HEK293 (cell line): ENCODE measurements at regions not wholly inside any gene's neighbourhood (a gene's known extent, or its start where the extent isn't known, plus 50 kb on each side); places are given as distances from the start of the nearest gene placed in this dataset.

Experiments used
- CTCF ChIA-PET: fragments of 350-600 bp; formaldehyde crosslinking; extraction: SDS; loops from one replicate; lab custom pipeline; 2021; ENCODE audit warnings: antibody characterized with exemption; lab: Yijun Ruan, JAX
- POLR2A ChIA-PET: fragments of 300-600 bp; formaldehyde crosslinking; extraction: SDS; loops from one replicate; lab custom pipeline; 2020; ENCODE audit warnings: antibody characterized with exemption, inconsistent platforms; lab: Yijun Ruan, JAX
- H3K27ac ChIP-seq: fragments of 200-500 bp; sonication (Bioruptor generic); 2 replicates; pipeline ENCODE4 v1.5.1; 2014; ENCODE audit warnings: low read depth, low read length, control low read depth, inconsistent platforms; ENCODE audit errors: extremely low read depth
- H3K36me3 ChIP-seq, 2 experiments: fragments of 200-500 bp in 1 of 2; sonication (Bioruptor generic) in 1 of 2; 1 replicate in 1 of 2; 2 replicates in 1 of 2; pipeline ENCODE4 v1.5.1; 2014 to 2017; ENCODE audit warnings: inconsistent platforms in 2 of 2, low read length in 2 of 2; ENCODE audit not compliant: control insufficient read depth in 2 of 2, insufficient read depth in 1 of 2
- H3K4me1 ChIP-seq: fragments of 200-500 bp; sonication (Bioruptor generic); 2 replicates; pipeline ENCODE4 v1.5.1; 2014; ENCODE audit warnings: mild to moderate bottlenecking, low read length, inconsistent platforms; ENCODE audit not compliant: control insufficient read depth, insufficient read depth
- H3K4me3 ChIP-seq: 2 replicates; pipeline ENCODE4 v1.5.1; 2011; ENCODE audit warnings: low read depth, mild to moderate bottlenecking, control low read depth, low read length, moderate library complexity
- H3K9me3 ChIP-seq: fragments of 200-500 bp; sonication (Bioruptor generic); 2 replicates; pipeline ENCODE4 v1.5.1; 2014; ENCODE audit warnings: low read depth, low read length, inconsistent platforms; ENCODE audit not compliant: control insufficient read depth, insufficient read depth
- BCL11A ChIP-seq: fragments of 450-650 bp; formaldehyde crosslinking; IDR thresholded peaks from 2 replicates; pipeline ENCODE4 v1.5.1; 2016; ENCODE audit warnings: low read depth, missing biosample characterization, missing genetic modification characterization
- FEZF1 ChIP-seq: fragments of 450-650 bp; formaldehyde crosslinking; IDR thresholded peaks from 2 replicates; pipeline ENCODE4 v1.5.1; 2016; ENCODE audit warnings: missing biosample characterization, missing genetic modification characterization
- HOXC10 ChIP-seq: sonication (generic); formaldehyde crosslinking; IDR thresholded peaks from 2 replicates; pipeline ENCODE4 v1.8.1; 2023; ENCODE audit warnings: mild to moderate bottlenecking, missing genetic modification reagents
- KLF16 ChIP-seq: fragments of 450-650 bp; formaldehyde crosslinking; IDR thresholded peaks from 2 replicates; pipeline ENCODE4 v1.5.1; 2017; ENCODE audit warnings: missing biosample characterization, missing genetic modification characterization
- KLF9 ChIP-seq: fragments of 450-650 bp; formaldehyde crosslinking; IDR thresholded peaks from 2 replicates; pipeline ENCODE4 v1.5.1; 2016; ENCODE audit warnings: missing biosample characterization, missing genetic modification characterization, low read depth
- PRDM1 ChIP-seq: fragments of 450-650 bp; formaldehyde crosslinking; IDR thresholded peaks from 2 replicates; pipeline ENCODE4; 2016; ENCODE audit warnings: missing biosample characterization, missing genetic modification characterization
- REPIN1 ChIP-seq: fragments of 450-650 bp; formaldehyde crosslinking; IDR thresholded peaks from 2 replicates; pipeline ENCODE4 v1.5.1; 2017; ENCODE audit warnings: missing biosample characterization, missing genetic modification characterization, low read depth
- SETDB1 ChIP-seq: IDR thresholded peaks from one replicate; pipeline ENCODE4 v1.6.1; 2017; ENCODE audit warnings: mild to moderate bottlenecking, low read length, moderate library complexity, mixed read lengths; ENCODE audit not compliant: insufficient read length
- SP2 ChIP-seq: fragments of 450-650 bp; formaldehyde crosslinking; IDR thresholded peaks from 2 replicates; pipeline ENCODE4 v1.5.1; 2016; ENCODE audit warnings: missing biosample characterization, missing genetic modification characterization
- ZNF112 ChIP-seq: fragments of 450-650 bp; formaldehyde crosslinking; IDR thresholded peaks from 2 replicates; pipeline ENCODE4 v1.5.0; 2017; ENCODE audit warnings: missing biosample characterization, missing genetic modification characterization
- ZNF114 ChIP-seq: fragments of 450-650 bp; formaldehyde crosslinking; IDR thresholded peaks from 2 replicates; pipeline ENCODE4 v1.5.0; 2017; ENCODE audit warnings: missing biosample characterization, missing genetic modification characterization
- ZNF138 ChIP-seq: fragments of 450-650 bp; formaldehyde crosslinking; IDR thresholded peaks from 2 replicates; pipeline ENCODE4 v1.5.1; 2016; ENCODE audit warnings: missing biosample characterization, missing genetic modification characterization, borderline replicate concordance
- ZNF184 ChIP-seq: fragments of 450-650 bp; IDR thresholded peaks from 2 replicates; pipeline ENCODE4 v1.5.1; 2018; ENCODE audit warnings: missing biosample characterization, mild to moderate bottlenecking, missing genetic modification characterization
- ZNF214 ChIP-seq: fragments of 450-650 bp; formaldehyde crosslinking; IDR thresholded peaks from 2 replicates; pipeline ENCODE4 v1.5.1; 2017; ENCODE audit warnings: missing biosample characterization, mild to moderate bottlenecking, missing genetic modification characterization, borderline replicate concordance
- ZNF239 ChIP-seq: fragments of 450-650 bp; formaldehyde crosslinking; IDR thresholded peaks from 2 replicates; pipeline ENCODE4 v1.5.1; 2016; ENCODE audit warnings: missing biosample characterization, missing genetic modification characterization
- ZNF341 ChIP-seq: fragments of 450-650 bp; formaldehyde crosslinking; IDR thresholded peaks from 2 replicates; pipeline ENCODE4; 2016; ENCODE audit warnings: low read depth, missing biosample characterization, missing genetic modification characterization
- ZNF394 ChIP-seq: fragments of 450-650 bp; formaldehyde crosslinking; IDR thresholded peaks from 2 replicates; pipeline ENCODE4 v1.5.1; 2016; ENCODE audit warnings: missing biosample characterization, missing genetic modification characterization, mild to moderate bottlenecking, moderate library complexity, borderline replicate concordance
- ZNF48 ChIP-seq: fragments of 450-650 bp; formaldehyde crosslinking; IDR thresholded peaks from 2 replicates; pipeline ENCODE4 v1.5.1; 2016; ENCODE audit warnings: missing biosample characterization, missing genetic modification characterization
- ZNF548 ChIP-seq: fragments of 450-650 bp; formaldehyde crosslinking; IDR thresholded peaks from 2 replicates; pipeline ENCODE4 v1.5.1; 2016; ENCODE audit warnings: missing biosample characterization, missing genetic modification characterization
- ZNF600 ChIP-seq: fragments of 450-650 bp; formaldehyde crosslinking; IDR thresholded peaks from 2 replicates; pipeline ENCODE4 v1.5.1; 2016; ENCODE audit warnings: missing biosample characterization, missing genetic modification characterization
- ZNF623 ChIP-seq: fragments of 450-650 bp; formaldehyde crosslinking; IDR thresholded peaks from 2 replicates; pipeline ENCODE4 v1.5.1; 2016; ENCODE audit warnings: missing biosample characterization, missing genetic modification characterization
- ZNF626 ChIP-seq: fragments of 450-650 bp; sonication (Bioruptor Pico); formaldehyde crosslinking; IDR thresholded peaks from 2 replicates; pipeline ENCODE4 v1.5.1; 2018; ENCODE audit warnings: missing biosample characterization, missing genetic modification characterization, inconsistent platforms
- ZNF830 ChIP-seq: fragments of 450-650 bp; IDR thresholded peaks from 2 replicates; pipeline ENCODE4 v1.5.0; 2018; ENCODE audit warnings: missing biosample characterization, missing genetic modification characterization, low read depth, mild to moderate bottlenecking, moderate library complexity
- ZNF843 ChIP-seq: fragments of 450-650 bp; formaldehyde crosslinking; IDR thresholded peaks from 2 replicates; pipeline ENCODE4 v1.5.1; 2016; ENCODE audit warnings: missing biosample characterization, missing genetic modification characterization
- ZSCAN23 ChIP-seq: fragments of 450-650 bp; formaldehyde crosslinking; IDR thresholded peaks from 2 replicates; pipeline ENCODE4 v1.5.1; 2016; ENCODE audit warnings: missing biosample characterization, missing genetic modification characterization
- ZSCAN30 ChIP-seq: fragments of 450-650 bp; IDR thresholded peaks from 2 replicates; pipeline ENCODE4 v1.5.1; 2018; ENCODE audit warnings: missing biosample characterization, mild to moderate bottlenecking, missing genetic modification characterization, moderate library complexity
- TF ChIP-seq, protein P1 (sequence below): fragments of 450-650 bp; formaldehyde crosslinking; IDR thresholded peaks from 2 replicates; pipeline ENCODE4 v1.5.1; 2016; ENCODE audit warnings: missing biosample characterization, missing genetic modification characterization
- TF ChIP-seq, protein P2 (sequence below): fragments of 450-650 bp; formaldehyde crosslinking; conservative IDR thresholded peaks from 2 replicates; pipeline ENCODE4 v1.5.1; 2016; ENCODE audit warnings: low read depth, missing biosample characterization, missing genetic modification characterization
- TF ChIP-seq, protein P3 (sequence below): fragments of 450-650 bp; formaldehyde crosslinking; IDR thresholded peaks from 2 replicates; pipeline ENCODE4 v1.5.1; 2016; ENCODE audit warnings: missing biosample characterization, missing genetic modification characterization

DNA sequence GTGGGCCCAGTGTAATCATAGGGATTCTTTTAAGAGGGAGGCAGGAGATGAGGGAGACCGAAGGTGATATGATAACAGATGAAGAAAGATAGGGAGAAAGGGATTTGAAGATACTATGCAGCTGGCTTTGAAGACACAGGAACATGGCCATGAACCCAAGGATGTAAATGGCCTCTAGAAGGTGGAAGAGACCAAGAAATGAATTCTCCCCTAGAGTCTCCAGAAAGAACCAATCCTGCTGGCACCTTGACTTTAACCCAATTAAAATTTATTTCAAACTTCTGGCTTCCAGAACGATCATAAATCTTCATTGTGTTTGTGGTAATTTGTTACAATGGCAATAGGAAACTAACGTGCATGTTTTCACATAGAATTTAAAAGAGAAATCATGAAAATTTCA is 95.0 kb upstream of the GORAB start:
- Histone ChIP-seq H3K36me3 (no peaks in the 10 kb centered on the region), H3K4me3 (no peak overlapping the region), H3K4me1 (no peaks in the 10 kb centered on the region), H3K27ac (no peak overlapping the region), H3K9me3 (no peaks in the 10 kb centered on the region)
- TF ChIP-seq, protein P1, sequence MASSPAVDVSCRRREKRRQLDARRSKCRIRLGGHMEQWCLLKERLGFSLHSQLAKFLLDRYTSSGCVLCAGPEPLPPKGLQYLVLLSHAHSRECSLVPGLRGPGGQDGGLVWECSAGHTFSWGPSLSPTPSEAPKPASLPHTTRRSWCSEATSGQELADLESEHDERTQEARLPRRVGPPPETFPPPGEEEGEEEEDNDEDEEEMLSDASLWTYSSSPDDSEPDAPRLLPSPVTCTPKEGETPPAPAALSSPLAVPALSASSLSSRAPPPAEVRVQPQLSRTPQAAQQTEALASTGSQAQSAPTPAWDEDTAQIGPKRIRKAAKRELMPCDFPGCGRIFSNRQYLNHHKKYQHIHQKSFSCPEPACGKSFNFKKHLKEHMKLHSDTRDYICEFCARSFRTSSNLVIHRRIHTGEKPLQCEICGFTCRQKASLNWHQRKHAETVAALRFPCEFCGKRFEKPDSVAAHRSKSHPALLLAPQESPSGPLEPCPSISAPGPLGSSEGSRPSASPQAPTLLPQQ (tag by site-specific recombination), result no peak
- TF ChIP-seq ZSCAN30 (no peak), ZSCAN23 (tag by site-specific recombination) (no peak), ZNF830 (tag by site-specific recombination) (no peak), SP2 (tag by site-specific recombination) (no peak)
- CTCF ChIA-PET, result no interaction called here
- POLR2A ChIA-PET, result no interaction called here

DNA sequence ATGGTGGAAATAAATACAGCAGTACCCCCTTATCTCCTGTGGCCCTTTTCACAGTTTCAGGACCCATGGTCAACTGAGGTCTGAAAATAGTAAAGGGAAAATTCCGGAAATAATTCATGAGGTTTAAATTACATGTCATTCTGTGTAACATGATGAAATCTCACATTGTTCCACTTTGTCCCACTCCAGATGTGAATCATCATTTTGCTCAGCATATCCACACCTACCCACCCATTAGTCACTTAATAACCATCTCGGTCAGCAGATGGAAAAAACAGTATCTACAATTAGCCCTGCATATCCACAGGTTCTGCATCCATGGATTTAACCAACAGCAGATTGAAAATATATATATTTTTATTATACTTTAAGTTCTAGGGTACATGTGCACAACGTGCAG is 86.9 kb upstream of the GORAB start:
- POLR2A ChIA-PET, result no interaction called here
- Histone ChIP-seq H3K4me1 (no peaks in the 10 kb centered on the region), H3K4me3 (no peak overlapping the region), H3K36me3 (no peaks in the 10 kb centered on the region), H3K9me3 (no peaks in the 10 kb centered on the region)
- CTCF ChIA-PET, result interaction anchor here (0.6 kb wide), 1 partner anchor 280 kb away, joined by 5 read pairs; no protein-coding TSS in a partner anchor
- TF ChIP-seq ZNF843, result no peak
- TF ChIP-seq REPIN1, result no peak
- no peak for TF ChIP-seq HOXC10 (CRISPR knock-in tag)
- no peak for TF ChIP-seq KLF9 (tag by site-specific recombination)
- TF ChIP-seq ZNF394 (tag by site-specific recombination), result no peak
- no peak for TF ChIP-seq BCL11A (tag by site-specific recombination)
- TF ChIP-seq ZNF600, result no peak
- TF ChIP-seq ZNF214 (tag by site-specific recombination), result no peak
- TF ChIP-seq, all 188 proteins: peak for 0
- no peak overlapping the region for H3K27ac ChIP-seq

DNA sequence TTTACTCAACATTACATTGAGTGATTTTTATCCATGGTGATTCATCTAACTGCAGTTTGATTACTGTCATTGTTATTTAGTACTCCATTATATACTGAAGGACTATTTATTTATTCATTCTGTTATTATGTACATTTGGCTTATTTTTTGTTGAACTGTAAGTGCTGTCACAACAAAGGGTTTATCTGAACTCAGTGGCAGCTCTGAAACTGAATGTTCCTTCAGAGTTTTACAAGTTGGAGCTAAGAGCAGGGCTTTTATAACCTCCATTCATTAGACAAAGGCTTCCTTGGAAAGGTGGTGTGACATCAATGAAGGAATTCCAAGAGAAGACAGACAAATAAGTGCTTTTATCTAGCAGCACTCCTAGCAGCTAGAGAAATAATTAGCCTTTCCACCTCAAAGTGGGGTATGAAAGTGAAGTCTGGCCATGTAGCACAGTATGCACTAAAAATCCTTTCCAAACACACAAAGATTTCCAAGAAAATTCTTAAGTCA is 83.3 kb upstream of the GORAB start:
- Histone ChIP-seq H3K4me1 (no peaks in the 10 kb centered on the region), H3K36me3 (no peaks in the 10 kb centered on the region), H3K9me3 (no peaks in the 10 kb centered on the region), H3K27ac (no peak overlapping the region), H3K4me3 (no peak overlapping the region)
- ChIA-PET CTCF (no interaction called here), POLR2A (no interaction called here)
- no peak for TF ChIP-seq ZNF623 (tag by site-specific recombination)
- no peak for TF ChIP-seq FEZF1 (tag by site-specific recombination)
- TF ChIP-seq PRDM1 (tag by site-specific recombination), result no peak
- TF ChIP-seq, protein P2, sequence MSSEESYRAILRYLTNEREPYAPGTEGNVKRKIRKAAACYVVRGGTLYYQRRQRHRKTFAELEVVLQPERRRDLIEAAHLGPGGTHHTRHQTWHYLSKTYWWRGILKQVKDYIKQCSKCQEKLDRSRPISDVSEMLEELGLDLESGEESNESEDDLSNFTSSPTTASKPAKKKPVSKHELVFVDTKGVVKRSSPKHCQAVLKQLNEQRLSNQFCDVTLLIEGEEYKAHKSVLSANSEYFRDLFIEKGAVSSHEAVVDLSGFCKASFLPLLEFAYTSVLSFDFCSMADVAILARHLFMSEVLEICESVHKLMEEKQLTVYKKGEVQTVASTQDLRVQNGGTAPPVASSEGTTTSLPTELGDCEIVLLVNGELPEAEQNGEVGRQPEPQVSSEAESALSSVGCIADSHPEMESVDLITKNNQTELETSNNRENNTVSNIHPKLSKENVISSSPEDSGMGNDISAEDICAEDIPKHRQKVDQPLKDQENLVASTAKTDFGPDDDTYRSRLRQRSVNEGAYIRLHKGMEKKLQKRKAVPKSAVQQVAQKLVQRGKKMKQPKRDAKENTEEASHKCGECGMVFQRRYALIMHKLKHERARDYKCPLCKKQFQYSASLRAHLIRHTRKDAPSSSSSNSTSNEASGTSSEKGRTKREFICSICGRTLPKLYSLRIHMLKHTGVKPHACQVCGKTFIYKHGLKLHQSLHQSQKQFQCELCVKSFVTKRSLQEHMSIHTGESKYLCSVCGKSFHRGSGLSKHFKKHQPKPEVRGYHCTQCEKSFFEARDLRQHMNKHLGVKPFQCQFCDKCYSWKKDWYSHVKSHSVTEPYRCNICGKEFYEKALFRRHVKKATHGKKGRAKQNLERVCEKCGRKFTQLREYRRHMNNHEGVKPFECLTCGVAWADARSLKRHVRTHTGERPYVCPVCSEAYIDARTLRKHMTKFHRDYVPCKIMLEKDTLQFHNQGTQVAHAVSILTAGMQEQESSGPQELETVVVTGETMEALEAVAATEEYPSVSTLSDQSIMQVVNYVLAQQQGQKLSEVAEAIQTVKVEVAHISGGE (tag by site-specific recombination), result no peak
- TF ChIP-seq KLF16 (tag by site-specific recombination), result no peak
- TF ChIP-seq ZNF48 (tag by site-specific recombination), result no peak
- no peak for TF ChIP-seq ZNF626 (tag by site-specific recombination)
- TF ChIP-seq ZNF112 (tag by site-specific recombination), result no peak
- TF ChIP-seq ZNF341 (tag by site-specific recombination), result no peak
- no peak for TF ChIP-seq ZNF548
- no peak for TF ChIP-seq ZNF184 (tag by site-specific recombination)
- no peak for TF ChIP-seq ZNF138 (tag by site-specific recombination)
- TF ChIP-seq ZNF239 (tag by site-specific recombination), result no peak
- no peak for TF ChIP-seq SETDB1
- TF ChIP-seq BCL11A (tag by site-specific recombination), result no peak
- no peak for TF ChIP-seq ZNF114
- TF ChIP-seq, protein P3, sequence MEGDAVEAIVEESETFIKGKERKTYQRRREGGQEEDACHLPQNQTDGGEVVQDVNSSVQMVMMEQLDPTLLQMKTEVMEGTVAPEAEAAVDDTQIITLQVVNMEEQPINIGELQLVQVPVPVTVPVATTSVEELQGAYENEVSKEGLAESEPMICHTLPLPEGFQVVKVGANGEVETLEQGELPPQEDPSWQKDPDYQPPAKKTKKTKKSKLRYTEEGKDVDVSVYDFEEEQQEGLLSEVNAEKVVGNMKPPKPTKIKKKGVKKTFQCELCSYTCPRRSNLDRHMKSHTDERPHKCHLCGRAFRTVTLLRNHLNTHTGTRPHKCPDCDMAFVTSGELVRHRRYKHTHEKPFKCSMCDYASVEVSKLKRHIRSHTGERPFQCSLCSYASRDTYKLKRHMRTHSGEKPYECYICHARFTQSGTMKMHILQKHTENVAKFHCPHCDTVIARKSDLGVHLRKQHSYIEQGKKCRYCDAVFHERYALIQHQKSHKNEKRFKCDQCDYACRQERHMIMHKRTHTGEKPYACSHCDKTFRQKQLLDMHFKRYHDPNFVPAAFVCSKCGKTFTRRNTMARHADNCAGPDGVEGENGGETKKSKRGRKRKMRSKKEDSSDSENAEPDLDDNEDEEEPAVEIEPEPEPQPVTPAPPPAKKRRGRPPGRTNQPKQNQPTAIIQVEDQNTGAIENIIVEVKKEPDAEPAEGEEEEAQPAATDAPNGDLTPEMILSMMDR (tag by site-specific recombination), result no peak
